Activated CD8-positive, alpha-beta memory T cell treated with anti-CD3 and anti-CD28 coated beads for 48 hours (primary cell): ENCODE measurements at regions not wholly inside any gene's neighbourhood (a gene's known extent, or its start where the extent isn't known, plus 50 kb on each side); places are given as distances from the start of the nearest gene placed in this dataset.

Experiments used
- DNase-seq, 3 experiments: peaks; one replicate each; pipeline ENCODE4 v3.0.0-alpha.2; 2020; ENCODE audit warnings: low read depth in 2 of 3, low spot score in 2 of 3

DNA sequence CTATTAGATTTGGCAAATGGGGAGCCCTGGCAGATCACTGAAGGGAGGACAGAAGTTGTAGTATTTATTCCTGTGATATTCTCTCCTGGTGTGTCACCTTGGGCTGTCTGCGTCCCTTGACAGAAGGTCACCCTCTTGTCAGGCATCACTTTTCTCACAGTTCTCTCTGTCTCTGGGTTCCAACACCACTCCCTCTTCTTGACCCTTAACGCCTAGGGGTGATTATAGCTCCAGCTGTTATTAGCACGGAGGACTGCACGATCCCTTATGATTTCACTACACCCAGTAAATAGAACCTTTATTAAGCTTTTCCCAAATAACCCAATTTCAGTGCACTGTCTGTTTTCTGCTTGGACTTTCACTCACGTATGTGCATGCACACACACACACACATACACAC is 166.3 kb upstream of the TNP1 start:
- DNase-seq, result no peak

- DNase-seq, result no peak
Measured at GRCh38 chr2:217023611-217024010, 163.7 kb upstream of the TNP1 start.

DNA sequence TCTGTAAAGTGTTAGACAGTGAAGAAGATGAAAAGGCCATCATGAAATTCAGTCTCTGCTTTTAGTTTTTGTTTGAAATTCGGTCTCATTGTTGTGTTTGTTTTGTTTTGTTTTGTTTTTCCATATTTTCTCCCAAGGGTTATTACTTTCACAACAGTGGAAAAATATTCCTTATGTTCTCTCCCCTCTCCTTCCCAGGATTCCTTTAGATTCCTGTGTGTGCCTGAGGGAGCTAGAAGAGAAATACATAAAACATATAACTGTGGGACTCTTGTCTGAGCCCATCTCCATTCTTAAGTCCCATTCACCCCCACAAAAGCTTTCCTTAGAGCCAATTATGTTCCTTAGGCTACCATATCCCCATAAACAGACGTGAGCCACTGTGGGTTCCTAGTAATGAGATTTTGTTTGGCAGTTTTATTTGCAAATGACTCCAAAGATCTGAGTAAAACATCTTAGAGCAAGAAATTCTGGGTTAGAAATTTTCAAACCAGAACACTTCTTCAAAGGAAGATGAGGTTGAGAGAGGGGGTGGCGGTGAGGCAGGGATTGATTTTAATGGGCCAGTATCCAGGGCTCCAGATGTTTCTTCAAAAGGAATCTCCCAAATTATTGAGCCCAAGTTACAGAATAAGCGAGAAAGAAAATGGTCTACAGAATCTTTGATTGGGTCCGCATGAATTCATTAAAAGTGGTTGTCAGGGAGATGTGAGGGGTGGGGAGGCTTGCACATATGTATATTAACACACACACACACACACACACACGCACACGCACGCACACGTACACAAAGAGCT is 157.8 kb upstream of the TNP1 start:
- no peak for DNase-seq

GRCh38 chr2:217016796-217017419 is 157.0 kb upstream of the TNP1 start:
- no peak for DNase-seq

GRCh38 chr2:217014328-217015105 is 154.7 kb upstream of the TNP1 start:
- no peak for DNase-seq

DNA sequence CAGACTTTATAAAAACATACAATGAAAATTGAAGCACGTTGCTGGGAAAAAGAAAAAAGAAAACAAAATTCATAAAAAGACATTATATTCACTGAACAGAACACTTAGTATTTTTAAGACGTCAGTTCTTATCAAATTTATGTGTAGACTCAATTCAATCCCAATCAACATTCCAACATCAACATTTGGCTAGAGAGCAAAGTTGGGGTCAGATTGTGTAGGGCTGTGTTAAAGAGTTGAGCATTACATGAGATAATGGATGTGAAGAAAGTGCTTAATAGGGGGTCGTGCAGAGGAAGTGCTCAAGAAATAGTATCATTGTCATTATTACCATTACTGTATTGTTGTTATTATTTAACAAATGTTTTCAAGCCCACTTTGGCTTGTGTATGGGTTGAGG is 154.1 kb upstream of the TNP1 start:
- DNase-seq, result no peak

- DNase-seq, result no peak
Measured at GRCh38 chr2:217011576-217011975, 151.7 kb upstream of the TNP1 start.

GRCh38 chr2:217010173-217010572 is 150.3 kb upstream of the TNP1 start:
- no peak for DNase-seq

DNA sequence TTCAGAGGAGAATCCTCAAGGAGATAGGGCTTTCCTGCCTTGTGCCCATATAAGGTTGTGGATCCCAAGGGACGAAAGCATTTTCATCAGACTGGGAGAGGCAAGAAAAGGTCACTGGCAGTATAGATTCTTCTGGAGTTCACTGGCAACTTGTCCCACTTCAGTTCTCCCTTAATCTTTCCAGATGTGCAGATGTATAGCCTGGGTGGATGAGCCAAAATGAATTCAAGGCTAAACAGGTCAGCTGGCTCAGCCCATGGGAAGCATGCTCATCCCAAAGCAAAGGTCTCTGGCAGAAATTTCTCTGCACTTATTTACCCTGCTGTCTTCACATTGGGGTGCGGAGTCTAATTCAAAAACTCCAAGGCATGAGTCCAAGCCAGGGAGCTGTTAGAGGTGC is 148.9 kb upstream of the TNP1 start:
- DNase-seq, result no peak

DNA sequence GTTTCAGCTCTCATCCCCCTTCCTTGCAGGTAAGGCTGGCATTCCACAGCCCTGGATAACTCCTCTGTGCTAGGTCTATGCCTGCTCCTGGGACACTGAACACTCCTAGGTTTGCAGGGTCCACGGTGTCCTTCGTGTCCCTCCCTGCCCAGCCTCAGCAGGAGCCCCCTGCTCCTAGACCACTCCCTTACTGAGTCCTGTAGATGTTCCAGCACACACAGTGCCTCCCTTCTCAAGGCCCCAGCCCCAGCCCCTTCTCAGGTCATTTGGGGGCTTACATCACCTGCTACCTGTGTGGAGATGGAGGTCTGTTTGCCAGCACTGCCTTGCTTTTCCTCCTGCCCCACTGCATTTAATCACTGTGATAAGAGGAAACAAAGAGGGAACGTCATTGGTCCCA is 146.4 kb upstream of the TNP1 start:
- no peak for DNase-seq

GRCh38 chr2:217004656-217005055 is 144.8 kb upstream of the TNP1 start:
- DNase-seq, result no peak

DNA sequence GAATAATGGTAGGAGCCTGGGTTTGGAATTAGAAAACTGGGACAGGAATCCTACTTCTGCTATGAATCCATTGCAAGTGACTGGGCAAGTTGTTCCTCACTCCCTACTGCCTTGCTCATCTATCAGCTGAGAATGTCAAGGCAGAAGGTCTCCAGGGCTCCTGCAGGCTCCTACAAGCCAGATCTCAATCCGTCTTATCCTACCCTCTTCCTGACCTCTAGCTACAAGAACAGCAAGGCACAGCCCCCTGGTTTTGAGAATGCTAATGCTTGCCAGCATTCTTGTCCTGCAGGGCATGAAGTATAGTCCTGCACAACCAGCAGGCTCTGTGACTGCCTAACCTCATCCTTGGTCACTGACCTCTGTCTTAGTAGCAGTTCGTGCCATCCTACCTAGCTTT is 141.9 kb upstream of the TNP1 start:
- DNase-seq, result no peak

- DNase-seq, result no peak
Measured at GRCh38 chr2:217000406-217000805, 140.5 kb upstream of the TNP1 start.

DNA sequence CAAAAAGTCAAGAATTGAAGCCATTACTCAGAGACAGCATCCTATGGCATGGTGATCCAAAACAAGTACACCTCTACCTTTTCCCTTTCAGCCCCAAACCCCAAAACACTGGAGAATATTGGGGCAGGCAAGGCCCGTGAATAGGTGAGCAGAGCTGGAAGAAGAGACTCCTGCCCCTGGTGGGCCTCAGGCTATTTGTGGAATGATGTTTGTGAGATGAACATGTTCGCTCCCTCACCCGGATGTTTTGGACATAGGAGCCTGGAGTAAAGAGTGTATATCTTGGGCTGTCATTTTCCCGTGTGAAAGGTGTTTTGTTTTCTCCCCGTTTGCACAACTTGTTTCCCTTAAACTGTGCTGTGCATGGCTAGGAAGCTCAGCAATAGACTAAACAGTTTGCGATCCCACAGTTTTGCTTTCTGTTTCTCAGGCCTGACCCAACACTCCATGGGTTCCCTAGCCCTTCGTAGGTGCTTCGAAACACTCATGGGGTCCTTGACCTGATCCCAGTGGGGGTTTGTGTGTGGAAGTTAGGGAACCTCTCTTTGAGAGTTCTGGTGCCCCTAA is 136.5 kb upstream of the TNP1 start:
- no peak for DNase-seq

DNA sequence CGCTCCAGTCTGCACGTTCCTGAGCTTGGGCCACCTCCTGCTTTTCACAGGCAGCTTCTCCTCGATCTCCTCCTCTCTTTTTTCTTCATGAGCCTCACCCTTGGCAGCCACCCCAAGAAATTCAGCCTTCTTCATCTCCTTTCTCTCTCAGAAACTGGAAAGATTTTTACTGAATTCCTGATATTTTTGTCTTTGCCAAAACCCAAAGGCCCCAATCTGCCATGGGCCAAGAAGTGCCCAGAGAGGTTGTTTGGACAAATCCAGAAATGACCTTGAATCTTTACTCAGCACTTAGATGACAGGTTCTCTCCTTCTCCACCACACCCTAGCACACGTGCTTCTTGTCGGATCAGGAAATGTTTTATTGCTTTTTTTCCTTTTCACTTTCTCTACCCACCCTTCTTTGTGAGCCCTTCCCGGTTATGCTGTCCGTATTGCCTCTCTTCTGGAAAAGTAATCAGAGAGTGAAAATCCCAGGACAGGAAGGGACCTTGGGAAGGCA is 134.5 kb upstream of the TNP1 start:
- DNase-seq, result no peak

GRCh38 chr2:216992056-216992675 is 132.3 kb upstream of the TNP1 start:
- no peak for DNase-seq

DNA sequence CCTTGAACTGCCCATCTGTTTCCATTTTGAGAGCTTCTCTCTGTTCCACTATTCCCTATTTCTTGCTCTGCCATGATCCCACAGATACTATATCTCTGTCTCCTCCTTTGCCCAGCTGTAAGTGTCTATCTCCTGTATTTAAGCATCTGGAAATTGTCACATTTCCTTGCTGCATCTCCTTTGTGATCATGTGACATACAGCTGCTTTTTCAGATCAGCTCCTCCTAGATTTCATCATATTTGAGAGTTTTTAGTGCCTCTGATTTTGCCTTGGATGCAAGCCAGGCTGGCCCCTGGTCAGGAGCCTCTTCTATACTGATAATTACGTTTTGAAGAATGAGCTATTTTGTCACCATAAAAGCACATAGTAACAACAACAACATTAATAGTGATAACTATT is 131.7 kb upstream of the TNP1 start:
- DNase-seq, result no peak

DNA sequence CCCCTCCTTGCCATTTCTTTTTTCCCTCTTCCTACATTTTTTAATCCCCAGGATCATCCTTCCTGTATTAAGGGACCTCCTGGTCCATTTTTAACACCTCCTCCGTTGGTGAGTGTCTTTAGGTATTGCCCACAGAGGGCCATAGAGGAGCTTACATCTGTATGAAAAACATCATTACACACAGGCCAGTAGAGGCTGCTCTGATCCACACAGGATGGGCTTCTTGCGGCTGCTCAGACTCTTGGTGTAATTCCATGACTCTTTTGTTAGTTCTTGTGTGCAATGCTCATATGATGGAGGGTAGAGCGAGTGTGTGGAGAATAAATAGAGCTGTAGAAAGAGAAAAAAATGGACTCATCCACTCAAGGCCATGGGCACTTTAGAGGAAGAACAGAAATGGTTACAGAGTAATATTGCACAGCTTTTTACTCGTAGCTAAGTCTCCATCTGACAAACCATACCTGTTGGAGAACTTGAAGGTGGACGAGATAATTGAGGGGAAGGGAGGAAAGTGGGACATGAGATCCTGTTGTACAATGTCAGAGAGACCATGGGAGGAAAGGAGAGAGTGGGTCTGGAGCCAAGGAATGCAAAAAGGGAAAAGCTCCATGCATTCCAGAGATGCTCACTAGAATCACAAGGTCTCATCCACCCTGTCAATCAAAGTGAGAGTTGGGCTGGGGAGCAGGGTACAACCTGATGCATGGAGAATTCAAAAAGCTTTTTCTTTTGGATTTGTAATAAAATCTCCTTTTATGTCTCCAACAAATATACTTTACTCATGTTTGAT is 129.7 kb upstream of the TNP1 start:
- no peak for DNase-seq

GRCh38 chr2:216987252-216987821 is 127.5 kb upstream of the TNP1 start:
- no peak for DNase-seq

DNA sequence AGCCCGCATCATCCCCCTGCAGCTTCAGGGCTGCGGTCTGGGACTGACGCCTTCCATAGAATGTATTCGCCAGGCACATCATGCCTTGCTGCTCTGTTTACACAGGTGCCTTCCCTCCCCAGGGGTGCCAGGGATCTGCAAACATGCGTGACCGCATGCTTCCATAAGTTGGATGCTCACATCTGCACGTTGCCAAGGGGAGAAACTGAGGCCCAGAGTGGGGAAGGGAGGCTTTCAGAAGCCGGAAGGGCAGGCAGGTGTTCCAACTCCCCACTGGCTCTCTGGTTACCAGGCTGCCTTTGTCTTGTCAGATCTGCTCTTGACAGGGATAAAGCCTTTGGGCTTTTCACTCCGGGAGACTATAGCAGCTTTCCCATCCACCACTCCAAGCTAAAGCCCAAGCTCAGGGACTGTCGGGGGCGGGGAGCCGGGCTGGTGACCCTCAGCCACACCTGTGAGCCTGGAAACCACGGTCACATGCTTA is 125.8 kb upstream of the TNP1 start:
- no peak for DNase-seq
